IMR-90 (cell line): ENCODE measurements at regions not wholly inside any gene's neighbourhood (a gene's known extent, or its start where the extent isn't known, plus 50 kb on each side); places are given as distances from the start of the nearest gene placed in this dataset.

Experiments
- ATAC-seq: fragments of 200-7000 bp; cut with Tn5 transposase; 2 replicates; pipeline ENCODE4 v1.9.1; 2020; ENCODE audit warnings: low read depth, mild to moderate bottlenecking, moderate library complexity
- BruUV-seq: library from RNA; stranded (reverse); fragments of 400-500 nt; replicated peaks from 2 replicates; lab custom pipeline; 2021; lab: Mats Ljungman, UMichigan
- CTCF ChIA-PET: fragments of 300-600 bp; formaldehyde crosslinking; extraction: SDS; loops from one replicate; lab custom pipeline; 2021; ENCODE audit warnings: antibody characterized with exemption; lab: Yijun Ruan, JAX
- POLR2A ChIA-PET: fragments of 300-600 bp; sonication (Branson Sonifier 250); formaldehyde crosslinking; loops from one replicate; lab custom pipeline; 2022; ENCODE audit warnings: antibody characterized with exemption; ENCODE audit not compliant: unreplicated experiment; lab: Charles Lee
- DNase-seq: peaks from one replicate; pipeline ENCODE4 v3.0.0; 2013
- H2AFZ ChIP-seq: replicated peaks from 2 replicates; pipeline ENCODE3; 2013; ENCODE audit warnings: low read length, mild to moderate bottlenecking; ENCODE audit not compliant: poor library complexity
- H2AK5ac ChIP-seq: 2 replicates; pipeline ENCODE4 v1.6.1; 2013; ENCODE audit warnings: low read depth, low read length, inconsistent platforms
- H2AK9ac ChIP-seq: replicated peaks from 2 replicates; pipeline ENCODE3; 2013; ENCODE audit warnings: mild to moderate bottlenecking, low read depth, low read length, moderate library complexity; ENCODE audit not compliant: poor library complexity
- H2BK120ac ChIP-seq: 2 replicates; pipeline ENCODE4 v1.6.1; 2013; ENCODE audit warnings: low read depth, low read length, inconsistent platforms
- H2BK15ac ChIP-seq: 3 replicates; pipeline ENCODE4 v1.6.1; 2013; ENCODE audit warnings: low read depth, low read length, inconsistent platforms
- H2BK20ac ChIP-seq: 2 replicates; pipeline ENCODE4 v1.6.1; 2013; ENCODE audit warnings: low read depth, mild to moderate bottlenecking, inconsistent platforms, low read length, moderate library complexity
- H2BK5ac ChIP-seq: 2 replicates; pipeline ENCODE4 v1.6.1; 2013; ENCODE audit warnings: mild to moderate bottlenecking, low read depth, low read length, inconsistent platforms; ENCODE audit not compliant: poor library complexity, severe bottlenecking
- H3K14ac ChIP-seq: replicated peaks from 2 replicates; pipeline ENCODE4 v1.6.1; 2013; ENCODE audit warnings: low read depth, low read length, inconsistent platforms
- H3K18ac ChIP-seq: 2 replicates; pipeline ENCODE4 v1.6.1; 2013; ENCODE audit warnings: low read depth, low read length, control low read depth
- H3K23ac ChIP-seq: 2 replicates; pipeline ENCODE4 v1.6.1; 2013; ENCODE audit warnings: low read depth, low read length, inconsistent platforms
- H3K27ac ChIP-seq: 2 replicates; pipeline ENCODE4 v1.5.1; 2013; ENCODE audit warnings: mild to moderate bottlenecking, control low read depth, low read length; ENCODE audit not compliant: insufficient read depth
- H3K27me3 ChIP-seq: 2 replicates; pipeline ENCODE4 v1.6.1; 2013; ENCODE audit warnings: low read length; ENCODE audit not compliant: control insufficient read depth, insufficient read depth
- H3K36me3 ChIP-seq: 2 replicates; pipeline ENCODE4 v1.6.1; 2013; ENCODE audit warnings: low read length, mixed read lengths; ENCODE audit not compliant: control insufficient read depth, insufficient read depth
- H3K4ac ChIP-seq: 2 replicates; pipeline ENCODE4 v1.6.1; 2013; ENCODE audit warnings: low read depth, low read length, inconsistent platforms
- H3K4me1 ChIP-seq: 2 replicates; pipeline ENCODE4 v1.6.1; 2013; ENCODE audit warnings: low read length, mixed read lengths; ENCODE audit not compliant: control insufficient read depth, insufficient read depth
- H3K4me2 ChIP-seq: 2 replicates; pipeline ENCODE4 v1.6.1; 2013; ENCODE audit warnings: low read depth, mild to moderate bottlenecking, control low read depth, low read length, moderate library complexity
- H3K4me3 ChIP-seq: 2 replicates; pipeline ENCODE4 v1.5.1; 2013; ENCODE audit warnings: low read depth, mild to moderate bottlenecking, control low read depth, low read length, moderate library complexity; ENCODE audit not compliant: insufficient read depth
- H3K56ac ChIP-seq: 2 replicates; pipeline ENCODE4 v1.6.1; 2013; ENCODE audit warnings: low read length, inconsistent platforms; ENCODE audit not compliant: insufficient read depth; ENCODE audit errors: extremely low read depth
- H3K79me1 ChIP-seq, 2 experiments: 2 replicates each; pipeline ENCODE4 v1.6.1; 2013; ENCODE audit warnings: low read length in 2 of 2, inconsistent platforms in 1 of 2, low read depth in 1 of 2
- H3K9ac ChIP-seq: 2 replicates; pipeline ENCODE4 v1.6.1; 2013; ENCODE audit warnings: low read depth, low read length, control low read depth
- H3K9me1 ChIP-seq: 2 replicates; pipeline ENCODE4 v1.6.1; 2013; ENCODE audit warnings: low read length, inconsistent platforms; ENCODE audit not compliant: insufficient read depth
- H3K9me3 ChIP-seq: 2 replicates; pipeline ENCODE4 v1.6.1; 2013; ENCODE audit warnings: low read length; ENCODE audit not compliant: control insufficient read depth, insufficient read depth
- H4K20me1 ChIP-seq: 2 replicates; pipeline ENCODE4 v1.6.1; 2013; ENCODE audit warnings: low read length, inconsistent platforms; ENCODE audit not compliant: insufficient read depth
- H4K5ac ChIP-seq: 2 replicates; pipeline ENCODE4 v1.6.1; 2013; ENCODE audit warnings: mild to moderate bottlenecking, low read depth, low read length, control low read depth
- H4K8ac ChIP-seq, 2 experiments: 2 replicates each; pipeline ENCODE4 v1.6.1; 2013; ENCODE audit warnings: low read depth in 2 of 2, low read length in 2 of 2, control low read depth in 1 of 2, inconsistent platforms in 1 of 2
- H4K91ac ChIP-seq: 2 replicates; pipeline ENCODE4 v1.6.1; 2013; ENCODE audit warnings: low read depth, low read length, inconsistent platforms; ENCODE audit not compliant: insufficient read depth
- BHLHE40 ChIP-seq: fragments of 150-350 bp; IDR thresholded peaks from 2 replicates; pipeline ENCODE4 v1.6.1; 2016; ENCODE audit warnings: mild to moderate bottlenecking, low read depth, low read length
- MAZ ChIP-seq: IDR thresholded peaks from 2 replicates; pipeline ENCODE4 v1.6.1; 2012; ENCODE audit warnings: low read depth, mild to moderate bottlenecking, low read length, improper control_type of control experiment, moderate library complexity, borderline replicate concordance
- MXI1 ChIP-seq: IDR thresholded peaks from 2 replicates; pipeline ENCODE4 v1.6.1; 2012; ENCODE audit warnings: low read depth, mild to moderate bottlenecking, low read length, moderate library complexity, borderline replicate concordance
- RAD21 ChIP-seq: IDR thresholded peaks from 2 replicates; pipeline ENCODE4 v1.6.1; 2012; ENCODE audit warnings: low read length, improper control_type of control experiment
- RCOR1 ChIP-seq: IDR thresholded peaks from 2 replicates; pipeline ENCODE4 v1.6.1; 2012; ENCODE audit warnings: mild to moderate bottlenecking, low read length, improper control_type of control experiment; ENCODE audit not compliant: insufficient replicate concordance
- WGBS, 2 experiments: methylation state at CpG; one replicate each; pipeline versions ENCODE4 v1.1.5 to v1.1.7; 2013; ENCODE audit warnings: missing lambda C conversion rate in 2 of 2; ENCODE audit not compliant: insufficient read length in 1 of 2; ENCODE audit errors: extremely low coverage in 2 of 2; 5-methylcytosine and 5-hydroxymethylcytosine counted together
- dilution Hi-C: fragments of 300-500 bp; cut with HindIII; formaldehyde crosslinking; loops from one replicate; pipeline ENCODE4 v1.14.3; 2018; ENCODE audit warnings: low sequenced_read_pairs; ENCODE audit not compliant: unreplicated experiment
- in situ Hi-C: fragments of 300-500 bp; cut with MboI; formaldehyde crosslinking; loops from 3 replicates; pipeline ENCODE4 v1.14.3; 2019; ENCODE audit warnings: low sequenced_read_pairs, inconsistent platforms, mixed read lengths
- intact Hi-C: fragments of 100-400 bp; cut with micrococcal nuclease; formaldehyde crosslinking; loops from 2 replicates; pipeline ENCODE4 v1.10.0; 2022
- TF ChIP-seq, protein P1 (sequence below): conservative IDR thresholded peaks from 2 replicates; pipeline ENCODE4 v1.5.1; 2012; ENCODE audit warnings: mild to moderate bottlenecking, low read depth, low read length, improper control_type of control experiment

DNA sequence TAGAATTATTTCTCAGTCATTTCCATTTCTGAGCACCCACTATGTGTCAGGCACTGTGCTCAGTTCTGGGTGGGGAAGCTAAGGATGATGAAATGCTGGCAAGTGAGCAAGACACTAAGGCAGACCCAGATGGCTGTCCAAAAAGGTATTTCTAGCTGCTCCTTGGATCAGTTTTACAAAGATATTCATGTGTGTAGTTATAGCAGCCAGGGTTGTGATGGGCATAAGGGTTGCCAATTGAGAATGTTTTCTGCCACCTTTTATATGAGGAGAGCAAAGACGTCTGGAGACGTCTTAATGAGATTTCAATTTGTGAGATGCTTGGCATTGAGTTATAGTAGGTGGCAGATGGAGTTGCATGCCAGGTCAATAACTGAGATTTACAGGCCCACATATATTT lies 197.1 kb upstream of the RASGRP1 start:
- Histone ChIP-seq H2AFZ (no peak overlapping the region), H2BK5ac (no peak overlapping the region)
- in situ Hi-C loops, result no loop called here

More for the DNA sequence above, 197.1 kb upstream of the RASGRP1 start:
- TF ChIP-seq BHLHE40 (no peak), MAZ (no peak), RAD21 (no peak), MXI1 (no peak), RCOR1 (no peak)
- TF ChIP-seq, protein P1, sequence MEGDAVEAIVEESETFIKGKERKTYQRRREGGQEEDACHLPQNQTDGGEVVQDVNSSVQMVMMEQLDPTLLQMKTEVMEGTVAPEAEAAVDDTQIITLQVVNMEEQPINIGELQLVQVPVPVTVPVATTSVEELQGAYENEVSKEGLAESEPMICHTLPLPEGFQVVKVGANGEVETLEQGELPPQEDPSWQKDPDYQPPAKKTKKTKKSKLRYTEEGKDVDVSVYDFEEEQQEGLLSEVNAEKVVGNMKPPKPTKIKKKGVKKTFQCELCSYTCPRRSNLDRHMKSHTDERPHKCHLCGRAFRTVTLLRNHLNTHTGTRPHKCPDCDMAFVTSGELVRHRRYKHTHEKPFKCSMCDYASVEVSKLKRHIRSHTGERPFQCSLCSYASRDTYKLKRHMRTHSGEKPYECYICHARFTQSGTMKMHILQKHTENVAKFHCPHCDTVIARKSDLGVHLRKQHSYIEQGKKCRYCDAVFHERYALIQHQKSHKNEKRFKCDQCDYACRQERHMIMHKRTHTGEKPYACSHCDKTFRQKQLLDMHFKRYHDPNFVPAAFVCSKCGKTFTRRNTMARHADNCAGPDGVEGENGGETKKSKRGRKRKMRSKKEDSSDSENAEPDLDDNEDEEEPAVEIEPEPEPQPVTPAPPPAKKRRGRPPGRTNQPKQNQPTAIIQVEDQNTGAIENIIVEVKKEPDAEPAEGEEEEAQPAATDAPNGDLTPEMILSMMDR, result no peak
- Histone ChIP-seq H3K9me1 (peaks cover 2% of the 10 kb centered on the region; the same call in 1 of the 2 replicates), H3K4me3 (no peak overlapping the region), H2BK15ac (no peak overlapping the region), H3K9ac (no peak overlapping the region), H4K5ac (no peak overlapping the region), H2BK20ac (no peak overlapping the region), H4K8ac (no peak overlapping the region), H3K4ac (no peak overlapping the region), H3K27ac (no peak overlapping the region), H3K36me3 (no peaks in the 10 kb centered on the region), H3K14ac (no peak overlapping the region), H4K20me1 (no peaks in the 10 kb centered on the region), H2AK9ac (no peak overlapping the region), H3K23ac (no peak overlapping the region), H3K18ac (no peak overlapping the region), H3K4me2 (no peak overlapping the region), H3K4me1 (peaks cover 4% of the 10 kb centered on the region), H2BK120ac (no peak overlapping the region), H2AK5ac (no peak overlapping the region), H3K56ac (no peak overlapping the region), H4K91ac (no peak overlapping the region), H3K27me3 (peaks cover 3% of the 10 kb centered on the region; the same call in 1 of the 2 replicates), H3K9me3 (no peaks in the 10 kb centered on the region), H3K79me1 (no peaks in the 10 kb centered on the region)
- BruUV-seq, result no TSS peak
- no peak for ATAC-seq
- intact Hi-C loops (no loop called here), dilution Hi-C loops (no loop called here)
- CTCF ChIA-PET, result no interaction called here
- POLR2A ChIA-PET, result no interaction called here
- WGBS, 2 experiments, result no CpG with 5 or more reads among the region's 2 CpGs
- DNase-seq, result no peak
